GM18507 (cell line): ENCODE measurements at regions not wholly inside any gene's neighbourhood (a gene's known extent, or its start where the extent isn't known, plus 50 kb on each side); places are given as distances from the start of the nearest gene placed in this dataset.

Source experiments
- DNase-seq: peaks from one replicate; pipeline ENCODE4 v3.0.0; 2011; ENCODE audit warnings: low read depth; ENCODE audit not compliant: insufficient read length; ENCODE audit errors: extremely low spot score
- FAIRE-seq: peaks from 2 replicates; lab custom pipeline; 2011; peaks lifted over from hg19 to GRCh38; lab: Jason Lieb, UNC

GRCh38 chr6:141165002-141165665, 967.6 kb upstream of the GJE1 start:
- FAIRE-seq (no peak), DNase-seq (no peak)

- FAIRE-seq (no peak), DNase-seq (no peak)
These were observed 968.5 kb upstream of the GJE1 start for GRCh38 chr6:141164042-141164743.

- FAIRE-seq = no peak
These were observed 969.6 kb upstream of the GJE1 start for GRCh38 chr6:141163107-141163506.

GRCh38 chr6:141158740-141159139, 974.0 kb upstream of the GJE1 start:
- no peak for DNase-seq
- no peak for FAIRE-seq

More at GRCh38 chr6:141163107-141163506, 969.6 kb upstream of the GJE1 start:
- DNase-seq = no peak

- DNase-seq (no peak), FAIRE-seq (no peak)
These were observed 979.2 kb upstream of the GJE1 start for GRCh38 chr6:141153563-141153962.

GRCh38 chr6:141152951-141153350, 979.8 kb upstream of the GJE1 start:
- FAIRE-seq (no peak), DNase-seq (no peak)

GRCh38 chr6:141151710-141152417, 980.9 kb upstream of the GJE1 start:
- FAIRE-seq (no peak), DNase-seq (no peak)

- FAIRE-seq (no peak), DNase-seq (no peak)
These were observed 990.9 kb upstream of the GJE1 start for GRCh38 chr6:141141870-141142269.

- FAIRE-seq = peak; percentile 33
- DNase-seq = no peak
These were observed 991.8 kb upstream of the GJE1 start for GRCh38 chr6:141140905-141141304.

GRCh38 chr6:141139461-141139860, 993.3 kb upstream of the GJE1 start:
- FAIRE-seq (no peak), DNase-seq (no peak)

- FAIRE-seq = no peak
These were observed 998.0 kb upstream of the GJE1 start for GRCh38 chr6:141134723-141135122.

GRCh38 chr6:141133836-141134235, 998.9 kb upstream of the GJE1 start:
- no peak for DNase-seq
- FAIRE-seq = no peak

More at GRCh38 chr6:141134723-141135122, 998.0 kb upstream of the GJE1 start:
- no peak for DNase-seq

- no peak for DNase-seq
- no peak for FAIRE-seq
These were observed 999.4 kb upstream of the GJE1 start for GRCh38 chr6:141133346-141133745.

- DNase-seq (no peak), FAIRE-seq (no peak)
These were observed 1001.1 kb upstream of the GJE1 start for GRCh38 chr6:141131616-141132015.

- no peak for FAIRE-seq
- DNase-seq = no peak
These were observed 1009.2 kb upstream of the GJE1 start for GRCh38 chr6:141123497-141123896.

GRCh38 chr6:141123049-141123448, 1009.7 kb upstream of the GJE1 start:
- no peak for DNase-seq
- no peak for FAIRE-seq

GRCh38 chr6:141118991-141119390, 1013.7 kb upstream of the GJE1 start:
- DNase-seq = no peak
- FAIRE-seq = no peak

- no peak for DNase-seq
- no peak for FAIRE-seq
These were observed 1014.9 kb upstream of the GJE1 start for GRCh38 chr6:141117874-141118273.

GRCh38 chr6:141110481-141110880, 1022.2 kb upstream of the GJE1 start:
- no peak for FAIRE-seq
- no peak for DNase-seq

GRCh38 chr6:141107591-141108160, 1025.0 kb upstream of the GJE1 start:
- no peak for FAIRE-seq

More at GRCh38 chr6:141107591-141108160, 1025.0 kb upstream of the GJE1 start:
- no peak for DNase-seq
